GM12878 (cell line): ENCODE measurements at regions not wholly inside any gene's neighbourhood (a gene's known extent, or its start where the extent isn't known, plus 50 kb on each side); places are given as distances from the start of the nearest gene placed in this dataset.

Experiments
- ATAC-seq: fragments of 200-7000 bp; cut with Tn5 transposase; 3 replicates; pipeline ENCODE4 v1.9.1; 2020; ENCODE audit warnings: mild to moderate bottlenecking, moderate library complexity
- BruUV-seq: library from RNA; stranded (reverse); fragments of 400-500 nt; replicated peaks from 2 replicates; lab custom pipeline; 2021; lab: Mats Ljungman, UMichigan
- CTCF ChIA-PET: fragments of 300-600 bp; sonication (Branson Sonifier 250); formaldehyde crosslinking; extraction: SDS; loops from one replicate; lab custom pipeline; 2021; ENCODE audit warnings: inconsistent platforms; lab: Yijun Ruan, JAX
- POLR2A ChIA-PET: fragments of 350-600 bp; formaldehyde crosslinking; extraction: SDS; loops from one replicate; lab custom pipeline; 2021; ENCODE audit warnings: inconsistent platforms; lab: Charles Lee
- RAD21 ChIA-PET: fragments of 300-600 bp; sonication (Branson Sonifier 250); formaldehyde crosslinking; loops from one replicate; lab custom pipeline; 2023; ENCODE audit warnings: antibody characterized with exemption; ENCODE audit not compliant: unreplicated experiment; lab: Charles Lee
- SMC1A ChIA-PET: fragments of 300-600 bp; sonication (Branson Sonifier 250); formaldehyde crosslinking; loops from one replicate; lab custom pipeline; 2023; ENCODE audit not compliant: unreplicated experiment, uncharacterized antibody; lab: Charles Lee
- DNase-seq: peaks from one replicate; pipeline ENCODE4 v3.0.0-alpha.2; 2011; ENCODE audit warnings: low read depth, low spot score
- FAIRE-seq: peaks from 3 replicates; lab custom pipeline; 2011; peaks lifted over from hg19 to GRCh38; lab: Jason Lieb, UNC
- H2AFZ ChIP-seq: 2 replicates; pipeline ENCODE4 v1.6.0; 2011; ENCODE audit warnings: low read depth, low read length, control low read depth; ENCODE audit not compliant: control insufficient read depth
- H3K27ac ChIP-seq: 2 replicates; pipeline ENCODE4 v1.5.1; 2011; ENCODE audit warnings: control low read depth; ENCODE audit not compliant: control insufficient read depth, insufficient read depth
- H3K27me3 ChIP-seq, 2 experiments: replicated peaks in 1 of 2; 2 replicates each; pipeline versions ENCODE4 v1.6.0 to v1.6.1; 2011; ENCODE audit warnings: low read length in 1 of 2; ENCODE audit not compliant: control insufficient read depth in 2 of 2, insufficient read depth in 2 of 2
- H3K36me3 ChIP-seq, 2 experiments: 2 replicates each; pipeline ENCODE4 v1.5.1; 2011; ENCODE audit warnings: low read length in 1 of 2; ENCODE audit not compliant: control insufficient read depth in 2 of 2, insufficient read depth in 2 of 2
- H3K4me1 ChIP-seq: 2 replicates; pipeline ENCODE4 v1.6.1; 2011; ENCODE audit warnings: mild to moderate bottlenecking, low read length, moderate library complexity, mixed read lengths; ENCODE audit not compliant: control insufficient read depth, insufficient read depth
- H3K4me2 ChIP-seq: 2 replicates; pipeline ENCODE4 v1.6.0; 2011; ENCODE audit warnings: control low read depth; ENCODE audit not compliant: control insufficient read depth, insufficient read depth
- H3K4me3 ChIP-seq: fragments of 200-600 bp; sonication (generic); 2 replicates; pipeline ENCODE4 v1.5.1; 2016
- H3K79me2 ChIP-seq: 2 replicates; pipeline ENCODE4 v1.6.0; 2011; ENCODE audit warnings: low read length; ENCODE audit not compliant: control insufficient read depth, insufficient read depth
- H3K9ac ChIP-seq: 2 replicates; pipeline ENCODE4 v1.8.0; 2011; ENCODE audit warnings: low read length, control low read depth, mixed read lengths; ENCODE audit not compliant: control insufficient read depth, insufficient read depth
- H3K9me3 ChIP-seq: replicated peaks from 3 replicates; pipeline ENCODE4 v1.5.1; 2011; ENCODE audit warnings: mild to moderate bottlenecking, low read length; ENCODE audit not compliant: control insufficient read depth, insufficient read depth
- H4K20me1 ChIP-seq: 2 replicates; pipeline ENCODE4 v1.6.0; 2011; ENCODE audit not compliant: control insufficient read depth, insufficient read depth
- IKZF2 ChIP-seq, 2 experiments: fragments of 450-650 bp; IDR thresholded peaks; 2 replicates each; pipeline ENCODE4 v1.6.1; 2017; ENCODE audit warnings: mild to moderate bottlenecking in 2 of 2, moderate library complexity in 2 of 2
- JUNB ChIP-seq: IDR thresholded peaks from 2 replicates; pipeline ENCODE4 v1.6.1; 2016; ENCODE audit warnings: antibody characterized with exemption, mild to moderate bottlenecking
- MEF2A ChIP-seq: IDR thresholded peaks from 2 replicates; pipeline ENCODE4 v1.6.1; 2011; ENCODE audit warnings: low read depth, mild to moderate bottlenecking, low read length, moderate library complexity; ENCODE audit not compliant: insufficient read depth
- NFYA ChIP-seq: IDR thresholded peaks from 2 replicates; pipeline ENCODE4 v1.6.1; 2011; ENCODE audit warnings: low read depth, mild to moderate bottlenecking, low read length, improper control_type of control experiment, borderline replicate concordance
- NR2F1 ChIP-seq: fragments of 450-650 bp; conservative IDR thresholded peaks from 2 replicates; pipeline ENCODE4 v1.6.1; 2017; ENCODE audit warnings: mild to moderate bottlenecking
- POLR2A ChIP-seq: IDR thresholded peaks from 2 replicates; pipeline ENCODE4 v1.6.1; 2011; ENCODE audit warnings: low read depth, mild to moderate bottlenecking, low read length
- RAD21 ChIP-seq: IDR thresholded peaks from 2 replicates; pipeline ENCODE4 v1.6.1; 2011; ENCODE audit warnings: mild to moderate bottlenecking, low read depth, low read length, moderate library complexity; ENCODE audit not compliant: insufficient read depth
- WGBS: methylation state at CpG from one replicate; pipeline ENCODE4 v1.1.6; 2016; ENCODE audit warnings: low lambda C conversion rate; ENCODE audit not compliant: insufficient replicate concordance, insufficient coverage; ENCODE audit errors: missing lambda C conversion rate; 5-methylcytosine and 5-hydroxymethylcytosine counted together
- in situ Hi-C: fragments of 300-500 bp; cut with MboI; formaldehyde crosslinking; loops from 9 replicates; pipeline ENCODE4 v1.14.3; 2018; ENCODE audit warnings: mixed read lengths
- intact Hi-C: fragments of 100-400 bp; cut with micrococcal nuclease; formaldehyde crosslinking; loops from one replicate; pipeline ENCODE4 v1.14.2; 2022; ENCODE audit not compliant: unreplicated experiment
- TF ChIP-seq, protein P1 (sequence below): IDR thresholded peaks from 2 replicates; pipeline ENCODE4 v1.6.1; 2011; ENCODE audit warnings: borderline replicate concordance, low read depth, mild to moderate bottlenecking, moderate library complexity, mixed read lengths, low read length; ENCODE audit not compliant: insufficient read depth; ENCODE audit errors: extremely low read length
- TF ChIP-seq, protein P2 (sequence below): fragments of 450-650 bp; IDR thresholded peaks from 2 replicates; pipeline ENCODE4 v1.6.1; 2017; ENCODE audit warnings: borderline replicate concordance
- TF ChIP-seq, protein P3 (sequence below): fragments of 450-650 bp; IDR thresholded peaks from 2 replicates; pipeline ENCODE4 v1.6.1; 2017; ENCODE audit warnings: mild to moderate bottlenecking, moderate library complexity

DNA sequence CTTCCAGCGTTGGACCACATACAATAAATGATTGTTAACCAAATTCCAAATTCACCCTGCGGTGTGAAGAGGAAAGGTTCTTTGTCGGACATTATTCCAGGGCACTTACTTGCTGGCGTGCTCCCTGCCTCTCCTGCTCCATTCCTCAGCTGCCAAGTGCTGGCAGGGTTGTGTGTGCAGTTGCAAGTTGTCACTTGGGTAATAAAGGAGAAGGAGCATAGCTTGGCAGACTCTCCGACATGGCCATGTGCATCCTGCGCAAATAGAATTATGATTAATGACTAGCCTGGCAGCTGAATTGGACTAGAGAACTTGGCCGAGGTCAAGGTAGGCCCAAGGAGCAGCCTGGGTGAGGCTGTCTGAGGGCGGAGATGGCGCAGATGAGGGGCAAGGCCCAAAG is 92.3 kb upstream of the ELMO1 start:
- H3K4me3 ChIP-seq, result no peak overlapping the region
- intact Hi-C loops, result no loop called here
- H3K4me2 ChIP-seq, result no peak overlapping the region
- SMC1A ChIA-PET, result no interaction called here
- no peak overlapping the region for H3K9ac ChIP-seq
- DNase-seq (no peak), ATAC-seq (no peak), FAIRE-seq (no peak)
- no peaks in the 10 kb centered on the region for H3K9me3 ChIP-seq
- H3K27me3 ChIP-seq, result no peaks in the 10 kb centered on the region
- 83% methylated on average over 9 of the region's 9 CpGs for WGBS
- BruUV-seq, result no TSS peak
- no peaks in the 10 kb centered on the region for H4K20me1 ChIP-seq
- no peaks in the 10 kb centered on the region for H3K36me3 ChIP-seq
- peaks cover 10% of the 10 kb centered on the region for H3K4me1 ChIP-seq
- RAD21 ChIA-PET, result no interaction called here
- H3K27ac ChIP-seq, result no peak overlapping the region
- no peak for TF ChIP-seq NR2F1
- no peak for TF ChIP-seq JUNB
- TF ChIP-seq NFYA, result no peak
- TF ChIP-seq, protein P1, sequence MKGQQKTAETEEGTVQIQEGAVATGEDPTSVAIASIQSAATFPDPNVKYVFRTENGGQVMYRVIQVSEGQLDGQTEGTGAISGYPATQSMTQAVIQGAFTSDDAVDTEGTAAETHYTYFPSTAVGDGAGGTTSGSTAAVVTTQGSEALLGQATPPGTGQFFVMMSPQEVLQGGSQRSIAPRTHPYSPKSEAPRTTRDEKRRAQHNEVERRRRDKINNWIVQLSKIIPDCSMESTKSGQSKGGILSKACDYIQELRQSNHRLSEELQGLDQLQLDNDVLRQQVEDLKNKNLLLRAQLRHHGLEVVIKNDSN, result no peak
- TF ChIP-seq, protein P2, sequence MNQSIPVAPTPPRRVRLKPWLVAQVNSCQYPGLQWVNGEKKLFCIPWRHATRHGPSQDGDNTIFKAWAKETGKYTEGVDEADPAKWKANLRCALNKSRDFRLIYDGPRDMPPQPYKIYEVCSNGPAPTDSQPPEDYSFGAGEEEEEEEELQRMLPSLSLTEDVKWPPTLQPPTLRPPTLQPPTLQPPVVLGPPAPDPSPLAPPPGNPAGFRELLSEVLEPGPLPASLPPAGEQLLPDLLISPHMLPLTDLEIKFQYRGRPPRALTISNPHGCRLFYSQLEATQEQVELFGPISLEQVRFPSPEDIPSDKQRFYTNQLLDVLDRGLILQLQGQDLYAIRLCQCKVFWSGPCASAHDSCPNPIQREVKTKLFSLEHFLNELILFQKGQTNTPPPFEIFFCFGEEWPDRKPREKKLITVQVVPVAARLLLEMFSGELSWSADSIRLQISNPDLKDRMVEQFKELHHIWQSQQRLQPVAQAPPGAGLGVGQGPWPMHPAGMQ, result no peak
- TF ChIP-seq MEF2A, result no peak
- TF ChIP-seq POLR2A, result no peak
- TF ChIP-seq, protein P3, sequence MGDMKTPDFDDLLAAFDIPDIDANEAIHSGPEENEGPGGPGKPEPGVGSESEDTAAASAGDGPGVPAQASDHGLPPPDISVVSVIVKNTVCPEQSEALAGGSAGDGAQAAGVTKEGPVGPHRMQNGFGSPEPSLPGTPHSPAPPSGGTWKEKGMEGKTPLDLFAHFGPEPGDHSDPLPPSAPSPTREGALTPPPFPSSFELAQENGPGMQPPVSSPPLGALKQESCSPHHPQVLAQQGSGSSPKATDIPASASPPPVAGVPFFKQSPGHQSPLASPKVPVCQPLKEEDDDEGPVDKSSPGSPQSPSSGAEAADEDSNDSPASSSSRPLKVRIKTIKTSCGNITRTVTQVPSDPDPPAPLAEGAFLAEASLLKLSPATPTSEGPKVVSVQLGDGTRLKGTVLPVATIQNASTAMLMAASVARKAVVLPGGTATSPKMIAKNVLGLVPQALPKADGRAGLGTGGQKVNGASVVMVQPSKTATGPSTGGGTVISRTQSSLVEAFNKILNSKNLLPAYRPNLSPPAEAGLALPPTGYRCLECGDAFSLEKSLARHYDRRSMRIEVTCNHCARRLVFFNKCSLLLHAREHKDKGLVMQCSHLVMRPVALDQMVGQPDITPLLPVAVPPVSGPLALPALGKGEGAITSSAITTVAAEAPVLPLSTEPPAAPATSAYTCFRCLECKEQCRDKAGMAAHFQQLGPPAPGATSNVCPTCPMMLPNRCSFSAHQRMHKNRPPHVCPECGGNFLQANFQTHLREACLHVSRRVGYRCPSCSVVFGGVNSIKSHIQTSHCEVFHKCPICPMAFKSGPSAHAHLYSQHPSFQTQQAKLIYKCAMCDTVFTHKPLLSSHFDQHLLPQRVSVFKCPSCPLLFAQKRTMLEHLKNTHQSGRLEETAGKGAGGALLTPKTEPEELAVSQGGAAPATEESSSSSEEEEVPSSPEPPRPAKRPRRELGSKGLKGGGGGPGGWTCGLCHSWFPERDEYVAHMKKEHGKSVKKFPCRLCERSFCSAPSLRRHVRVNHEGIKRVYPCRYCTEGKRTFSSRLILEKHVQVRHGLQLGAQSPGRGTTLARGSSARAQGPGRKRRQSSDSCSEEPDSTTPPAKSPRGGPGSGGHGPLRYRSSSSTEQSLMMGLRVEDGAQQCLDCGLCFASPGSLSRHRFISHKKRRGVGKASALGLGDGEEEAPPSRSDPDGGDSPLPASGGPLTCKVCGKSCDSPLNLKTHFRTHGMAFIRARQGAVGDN, result no peak
- TF ChIP-seq IKZF2 (IDR thresholded peaks at IDR 0.05), result no peak
- no peak for TF ChIP-seq RAD21
- in situ Hi-C loops, result no loop called here
- CTCF ChIA-PET, result interaction anchor here (1.2 kb wide), 1 partner anchor 192 kb away, joined by 3 read pairs; no protein-coding TSS in a partner anchor
- POLR2A ChIA-PET, result no interaction called here
- no peak overlapping the region for H2AFZ ChIP-seq
- H3K79me2 ChIP-seq, result no peaks in the 10 kb centered on the region
